Stimulated activated CD4-positive, alpha-beta T cell treated with anti-CD3 and anti-CD28 coated beads, Interleukin-15, amount 100 ng/mL, for 24 hours (primary cell): ENCODE measurements at regions not wholly inside any gene's neighbourhood (a gene's known extent, or its start where the extent isn't known, plus 50 kb on each side); places are given as distances from the start of the nearest gene placed in this dataset.
"Not testable (repeated sequence)": the region's sequence is repeated elsewhere in the genome, so short reads cannot be mapped to it uniquely, and the experiment has no call there.

Experiments used
- DNase-seq: peaks from one replicate; pipeline ENCODE4 v3.0.0-alpha.2; 2020

DNA sequence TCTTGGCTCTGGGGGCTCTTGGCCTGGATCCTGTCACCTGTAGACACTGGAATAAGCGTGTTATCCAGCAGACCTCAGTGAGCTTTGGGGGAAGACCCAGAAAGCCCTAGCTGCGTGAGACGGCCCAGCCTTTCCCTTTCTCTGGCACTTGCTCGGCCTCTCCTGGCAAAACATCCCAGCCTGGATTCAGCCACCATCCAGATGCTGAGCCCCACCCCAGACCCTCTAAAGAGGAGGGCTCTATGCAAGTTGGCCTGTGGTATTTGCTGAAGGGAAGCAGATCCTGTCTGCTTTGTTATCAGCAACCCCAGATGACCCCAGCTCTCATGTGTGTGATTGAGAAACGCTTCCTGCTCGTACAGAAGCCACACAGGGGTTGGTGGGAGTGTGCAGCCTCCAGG lies 267.2 kb downstream of the FAM43A start:
- DNase-seq = no peak

GRCh38 chr3:194953291-194953690 lies 267.6 kb downstream of the FAM43A start:
- no peak for DNase-seq

DNA sequence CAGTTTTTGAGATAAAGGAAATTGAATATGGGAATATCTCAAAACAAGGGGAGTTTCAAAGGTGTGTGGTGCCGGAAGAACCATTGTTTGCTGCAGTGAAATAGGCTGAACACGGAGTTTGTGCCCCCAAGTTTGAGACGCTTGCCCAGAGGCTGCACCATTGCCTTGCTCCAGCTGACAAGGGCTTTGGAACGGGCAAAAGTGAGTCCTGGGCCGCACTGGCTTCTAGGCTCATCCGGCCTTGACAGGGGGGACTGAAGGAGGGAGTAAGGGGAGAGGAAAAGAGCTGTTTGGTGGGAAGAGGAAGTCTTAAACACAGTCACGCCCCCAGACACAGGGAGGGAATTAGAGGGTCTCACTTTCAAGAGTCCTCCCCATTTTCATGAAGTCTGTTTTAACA lies 269.9 kb downstream of the FAM43A start:
- DNase-seq = no peak

- DNase-seq = no peak
These were observed 270.5 kb downstream of the FAM43A start for GRCh38 chr3:194955979-194956696.

DNA sequence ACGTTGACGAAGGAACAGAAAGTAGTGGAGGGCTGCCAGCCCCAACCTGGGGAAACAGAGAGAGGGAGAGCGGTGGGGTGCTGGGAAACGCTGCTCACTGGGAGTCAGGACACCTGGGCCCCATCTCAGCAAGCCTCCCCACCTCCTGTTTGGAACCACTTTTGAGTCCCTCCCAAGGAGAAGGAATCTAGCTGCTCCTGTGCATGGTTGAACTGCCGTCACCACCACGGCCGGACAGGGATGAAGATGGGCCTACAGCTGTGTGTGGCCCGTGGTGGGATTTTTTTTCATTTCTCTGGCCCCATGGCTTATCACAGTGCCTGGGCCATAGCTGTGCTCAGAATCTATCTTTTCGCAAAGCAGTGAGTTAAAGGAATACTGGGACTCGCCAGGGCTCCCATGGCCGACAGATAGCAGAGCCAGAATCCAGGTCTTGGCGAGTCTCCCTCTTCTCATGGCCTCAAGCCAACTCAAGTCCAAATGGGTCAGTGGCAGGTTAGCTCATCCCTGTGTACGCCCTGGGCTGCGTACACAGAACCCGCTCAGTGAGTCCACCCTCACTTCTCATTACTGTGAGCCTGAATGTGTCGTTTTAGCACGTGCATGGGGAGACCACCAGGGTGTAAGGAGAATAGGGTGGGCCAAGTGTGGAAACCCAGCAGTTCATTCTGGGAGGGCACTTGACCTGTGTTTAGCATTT lies 271.2 kb downstream of the FAM43A start:
- no peak for DNase-seq

DNA sequence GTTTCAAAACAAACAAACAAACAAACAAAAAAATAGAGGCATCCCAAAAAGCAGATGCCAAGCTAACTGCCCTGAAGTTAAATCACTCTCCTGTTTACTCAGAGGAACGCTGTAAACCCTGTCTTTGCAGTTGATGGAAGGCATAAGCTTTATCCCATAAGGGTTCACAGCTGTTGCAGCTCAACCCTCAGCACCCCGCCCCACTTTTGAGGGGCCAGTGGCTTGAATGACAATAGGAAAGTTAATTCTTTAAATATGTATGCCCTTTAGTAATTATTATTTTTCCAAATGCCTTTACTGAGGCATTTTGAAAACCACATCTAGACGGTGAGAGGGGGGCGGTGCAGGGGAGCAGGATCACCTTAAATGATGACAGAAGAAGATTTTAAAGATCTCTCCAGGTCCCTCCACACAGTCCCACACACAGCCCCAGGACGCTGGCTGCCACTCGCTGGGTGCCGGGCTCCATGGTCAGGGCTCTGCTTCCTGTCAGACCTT lies 272.1 kb downstream of the FAM43A start:
- DNase-seq = no peak

GRCh38 chr3:194959217-194959616 lies 273.5 kb downstream of the FAM43A start:
- no peak for DNase-seq

GRCh38 chr3:194959666-194960065 lies 274.0 kb downstream of the FAM43A start:
- not testable (repeated sequence) for DNase-seq

DNA sequence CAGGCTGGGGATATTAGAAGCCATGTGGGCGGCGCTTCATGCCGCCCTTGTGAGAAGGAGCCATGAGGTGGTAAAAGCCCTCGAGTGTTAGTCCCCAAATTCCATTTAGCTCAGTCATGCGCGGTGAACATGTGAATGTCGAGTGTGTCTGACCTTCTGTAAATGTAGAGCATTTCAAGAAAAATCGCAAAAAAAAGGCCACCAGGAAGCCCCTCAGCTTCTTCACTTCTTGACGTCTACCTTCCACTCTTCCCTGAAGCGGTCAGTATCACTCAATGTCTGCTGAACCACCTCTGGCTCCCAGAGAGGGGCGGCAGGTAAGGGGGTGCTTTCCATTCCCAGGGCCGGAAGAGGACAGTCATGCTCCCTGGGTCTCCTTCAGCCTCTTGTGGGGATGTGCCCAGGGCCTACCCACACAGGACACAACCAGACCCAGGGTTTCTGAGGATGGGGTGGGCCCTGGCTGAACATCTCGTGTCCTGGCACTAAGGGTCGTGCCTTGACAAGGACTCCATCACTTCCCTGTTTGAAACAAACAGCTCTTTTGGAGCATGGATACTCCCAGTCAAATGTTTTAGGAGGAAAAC lies 274.9 kb downstream of the FAM43A start:
- no peak for DNase-seq

DNA sequence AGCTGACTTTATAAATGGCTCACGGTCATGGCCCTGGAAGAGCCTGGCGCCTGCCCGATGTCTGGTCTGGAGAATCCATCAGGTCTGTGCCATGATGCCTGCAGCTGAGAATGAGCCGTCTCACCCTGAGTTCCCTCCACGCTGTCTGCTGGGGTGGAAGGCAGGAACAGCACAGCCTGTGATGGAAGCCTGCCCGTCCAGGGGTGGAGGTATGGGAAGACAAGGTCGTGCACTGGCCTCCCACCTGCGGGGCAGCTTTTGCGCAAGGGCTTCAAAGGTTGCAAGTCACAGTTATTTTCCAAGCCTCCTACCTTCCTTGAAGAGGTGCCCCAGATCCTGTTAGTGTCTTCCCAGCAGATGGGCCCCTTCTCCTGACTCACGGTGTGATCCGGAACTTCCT lies 275.5 kb downstream of the FAM43A start:
- no peak for DNase-seq

- no peak for DNase-seq
These were observed 275.9 kb downstream of the FAM43A start for GRCh38 chr3:194961571-194961970.

DNA sequence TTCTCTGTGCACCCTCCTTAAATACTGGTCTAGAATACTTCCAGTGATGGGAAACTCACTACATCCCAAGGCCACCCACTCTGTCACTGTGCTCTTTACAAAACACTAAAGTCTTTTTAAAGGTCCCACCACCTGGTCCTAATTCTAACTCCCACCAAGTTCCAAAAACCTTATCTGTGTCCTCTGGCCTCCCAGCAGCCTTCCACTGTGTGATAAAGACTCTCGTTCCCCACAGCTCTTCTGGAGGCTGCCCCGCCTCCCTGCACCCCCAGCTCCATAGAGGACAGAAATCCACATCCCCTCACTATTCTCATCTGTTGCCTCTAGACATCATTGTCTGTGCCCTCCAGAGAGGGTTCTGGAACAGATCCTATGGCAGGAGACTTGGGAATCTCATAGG lies 276.4 kb downstream of the FAM43A start:
- no peak for DNase-seq

GRCh38 chr3:194964809-194965208 lies 279.1 kb downstream of the FAM43A start:
- no peak for DNase-seq

DNA sequence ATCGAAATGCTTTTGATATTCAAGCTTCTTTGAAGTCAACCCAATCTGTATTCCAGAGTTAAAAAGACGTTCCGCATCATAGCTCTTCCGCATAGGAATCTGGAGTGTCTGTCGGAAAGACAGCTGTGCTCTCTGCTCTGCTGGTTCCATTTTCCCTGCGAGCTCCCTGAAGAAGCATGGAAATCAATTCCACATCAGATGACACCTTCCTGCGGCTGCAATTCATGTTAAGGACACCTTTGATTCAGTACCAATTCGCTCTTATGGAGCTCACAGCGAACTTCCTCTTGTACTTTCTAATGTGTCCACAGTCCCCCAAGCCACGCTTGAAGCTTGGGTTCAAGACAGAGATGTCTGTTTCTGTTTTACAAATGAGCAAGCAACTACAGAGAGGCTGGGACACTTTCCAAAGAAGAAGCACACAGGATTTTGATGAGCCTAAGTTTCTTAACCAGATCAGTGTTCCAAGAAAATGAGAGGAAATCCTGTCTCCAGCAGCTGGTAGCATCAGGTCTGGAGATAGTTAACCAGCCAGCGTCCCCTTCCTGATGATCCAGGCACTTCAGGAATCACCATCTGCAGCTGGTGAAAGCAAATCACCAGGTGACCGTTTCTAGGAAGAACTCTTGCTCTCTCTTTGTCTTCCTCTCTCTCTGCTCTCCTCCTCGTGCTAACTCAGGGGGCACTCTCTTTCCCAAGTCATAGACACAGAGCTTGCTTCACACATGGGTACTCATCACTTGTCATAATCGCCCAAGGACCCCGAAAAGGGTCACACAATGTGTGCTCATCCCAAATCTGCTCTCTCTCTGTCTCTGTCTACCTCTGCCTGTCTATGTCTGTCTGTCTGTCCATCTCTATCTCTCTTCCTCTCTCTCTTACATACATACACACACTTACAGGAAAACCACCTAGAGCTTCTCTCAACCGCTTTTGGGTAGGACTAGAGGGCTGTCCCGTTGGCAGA lies 281.8 kb downstream of the FAM43A start:
- no peak for DNase-seq

DNA sequence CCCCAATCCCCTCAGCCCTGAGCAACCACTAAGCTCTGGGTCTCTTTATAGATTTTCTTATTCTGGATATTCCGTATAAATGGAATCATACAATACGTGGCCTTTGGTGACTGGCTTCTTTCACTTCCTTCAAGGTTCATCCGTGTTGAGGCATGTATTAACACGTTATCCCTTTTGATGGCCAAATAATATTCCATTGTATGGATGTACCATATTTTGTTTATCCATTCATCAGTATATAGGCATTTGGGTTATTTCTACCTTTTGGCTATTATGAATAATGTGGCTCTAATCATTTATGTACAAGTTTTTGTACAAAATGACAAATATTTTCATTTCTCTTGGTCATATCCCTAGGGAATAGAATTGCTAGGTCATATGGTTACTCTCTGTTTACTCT lies 284.4 kb downstream of the FAM43A start:
- DNase-seq = no peak

GRCh38 chr3:194971009-194971408 lies 285.3 kb downstream of the FAM43A start:
- no peak for DNase-seq

- DNase-seq = no peak
These were observed 286.3 kb downstream of the FAM43A start for GRCh38 chr3:194971965-194972364.

DNA sequence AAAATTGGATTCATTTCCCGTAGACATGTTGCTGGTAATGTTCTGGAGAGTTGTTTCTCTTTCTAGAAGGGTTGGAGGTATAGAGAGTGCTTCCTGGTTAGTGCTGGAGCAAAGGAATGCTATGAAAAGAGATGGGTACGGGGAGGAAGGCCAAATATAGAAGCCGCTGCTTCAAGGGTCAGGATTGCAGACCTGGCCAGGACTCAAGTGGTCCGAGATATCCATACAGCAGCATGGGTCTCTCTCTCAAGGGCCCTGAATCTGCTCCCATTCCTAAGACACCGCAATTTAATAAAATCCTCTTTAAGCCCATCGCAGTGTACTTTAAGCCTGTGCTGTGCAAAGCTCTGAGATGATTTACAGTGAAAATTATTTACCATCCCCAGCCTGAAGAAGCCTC lies 287.0 kb downstream of the FAM43A start:
- DNase-seq = no peak

DNA sequence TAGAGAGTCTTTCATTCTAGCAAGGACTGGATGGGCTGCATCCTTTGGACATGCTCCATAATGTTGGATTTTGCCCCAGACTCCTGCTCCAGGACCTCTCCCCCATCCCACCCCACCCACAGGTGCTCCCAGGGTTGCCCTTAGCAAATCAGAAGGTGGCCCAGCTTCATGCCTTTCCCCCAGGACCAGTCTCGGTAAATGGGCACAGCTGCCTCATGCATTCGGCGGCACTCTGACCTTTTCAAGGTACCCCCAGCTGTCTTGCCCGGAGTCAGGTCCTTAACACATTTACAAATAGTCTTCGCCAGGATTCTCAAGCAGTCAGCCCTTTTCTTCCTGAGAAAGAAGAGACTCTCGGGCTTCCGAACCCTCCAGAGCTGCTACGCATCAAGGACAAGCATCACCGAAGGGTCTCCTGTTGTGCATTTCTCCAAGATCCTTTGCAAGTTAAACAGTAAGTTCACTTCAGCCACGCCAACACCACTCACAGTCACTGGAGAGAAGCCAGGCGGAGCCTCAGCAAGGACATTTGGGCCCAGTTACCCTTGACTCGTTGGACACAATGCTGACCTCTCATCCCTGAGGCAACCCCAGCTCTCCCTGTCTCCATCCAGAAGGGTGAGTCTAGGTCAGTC lies 287.8 kb downstream of the FAM43A start:
- DNase-seq = no peak

GRCh38 chr3:194974468-194975135 lies 288.9 kb downstream of the FAM43A start:
- no peak for DNase-seq

- DNase-seq = no peak
These were observed 290.4 kb downstream of the FAM43A start for GRCh38 chr3:194976049-194976451.

- DNase-seq = no peak
These were observed 291.2 kb downstream of the FAM43A start for GRCh38 chr3:194976874-194977273.
